Psoas muscle (tissue), 7 donors: ENCODE measurements at regions not wholly inside any gene's neighbourhood (a gene's known extent, or its start where the extent isn't known, plus 50 kb on each side); places are given as distances from the start of the nearest gene placed in this dataset.

Experiments
- ATAC-seq, 4 donors: fragments of 200-7000 bp; cut with Tn5 transposase; one replicate each; pipeline ENCODE4 v1.9.1; 2020; ENCODE audit warnings: moderate library complexity in 3 of 4, mild to moderate bottlenecking in 2 of 4
- DNase-seq, 2 donors: peaks; one replicate each; pipeline ENCODE4 v3.0.0-alpha.2; 2020
- H3K27ac ChIP-seq: fragments of 200-600 bp; one replicate; pipeline ENCODE4 v1.8.0; 2022
- H3K27me3 ChIP-seq, 3 donors: fragments of 200-600 bp in 1 of 3; one replicate each; pipeline versions ENCODE4 v1.6.1 to v1.8.0; 2013 to 2022; ENCODE audit warnings: low read length in 2 of 3, mild to moderate bottlenecking in 2 of 3, moderate library complexity in 1 of 3; ENCODE audit not compliant: insufficient read depth in 3 of 3
- H3K36me3 ChIP-seq, 2 donors: fragments of 200-600 bp in 1 of 2; one replicate each; pipeline versions ENCODE4 v1.6.1 to v1.8.0; 2013 to 2022; ENCODE audit warnings: low read depth in 1 of 2, mild to moderate bottlenecking in 1 of 2, moderate library complexity in 1 of 2; ENCODE audit not compliant: insufficient read depth in 1 of 2
- H3K4me1 ChIP-seq: fragments of 200-600 bp; one replicate; pipeline ENCODE4 v1.8.0; 2022
- H3K4me3 ChIP-seq: fragments of 200-600 bp; one replicate; pipeline ENCODE4 v1.8.0; 2022; ENCODE audit warnings: mild to moderate bottlenecking
- H3K9me3 ChIP-seq: fragments of 200-600 bp; one replicate; pipeline ENCODE4 v1.8.0; 2022
- CTCF ChIP-seq: fragments of 200-600 bp; IDR thresholded peaks from one replicate; pipeline ENCODE4 v1.8.0; 2022; ENCODE audit warnings: antibody characterized with exemption
- WGBS, 3 donors: extraction: QIAGEN DNeasy Blood & Tissue Kit; methylation state at CpG; one replicate each; pipeline versions ENCODE4 v1.1.6 to v1.1.7; 2013; 5-methylcytosine and 5-hydroxymethylcytosine counted together
- intact Hi-C, 2 donors: fragments of 100-400 bp; cut with DNase I; formaldehyde crosslinking; loops; one replicate each; pipeline versions ENCODE4 v1.11.0 to v1.14.2; 2022
- donor health status: healthy with polysubstance abuse.
- donor health status: DM: no; HTN: no; CAD: no; lungs with moderate emphysema.
- donor health status: Bipolar disorder and iron deficiency.
- donor health status: healthy.
- donor health status: DM: yes; HTN: yes; CAD: no.
- donor health status: DM: no; HTN: no; CAD: no.
- donor health status: DM: yes; HTN: yes; CAD: no.

DNA sequence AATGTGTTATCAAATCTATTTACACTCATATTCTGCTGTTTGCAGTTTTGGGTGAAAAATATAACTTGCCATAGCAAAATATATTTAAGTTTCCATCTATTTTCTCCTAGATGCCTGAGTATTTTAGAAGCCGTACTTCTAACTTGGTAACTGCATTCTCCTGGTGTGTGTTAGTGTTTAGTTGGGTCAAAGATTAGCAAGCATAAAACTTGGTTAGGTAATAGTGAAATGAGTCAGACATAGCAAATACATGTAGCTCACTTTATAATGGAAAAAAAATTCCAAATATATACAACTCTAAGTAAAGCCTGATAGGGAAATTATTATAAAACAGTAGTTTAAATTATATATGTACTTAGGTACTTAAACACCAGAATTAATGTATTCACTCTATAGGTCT lies 640.7 kb upstream of the ST8SIA4 start:
- no peak overlapping the region for H3K4me3 ChIP-seq
- ATAC-seq (no peak), DNase-seq (no peak)
- no peak for TF ChIP-seq CTCF
- 90 to 98% (median 98%) methylated on average over 1 of the region's 1 CpG for WGBS, 3 donors
- H3K9me3 ChIP-seq, result no peaks in the 10 kb centered on the region
- no peaks in the 10 kb centered on the region for H3K27me3 ChIP-seq
- intact Hi-C loops, result no loop called here
- no peaks in the 10 kb centered on the region for H3K4me1 ChIP-seq
- H3K36me3 ChIP-seq, result no peaks in the 10 kb centered on the region
- H3K27ac ChIP-seq, result no peak overlapping the region

DNA sequence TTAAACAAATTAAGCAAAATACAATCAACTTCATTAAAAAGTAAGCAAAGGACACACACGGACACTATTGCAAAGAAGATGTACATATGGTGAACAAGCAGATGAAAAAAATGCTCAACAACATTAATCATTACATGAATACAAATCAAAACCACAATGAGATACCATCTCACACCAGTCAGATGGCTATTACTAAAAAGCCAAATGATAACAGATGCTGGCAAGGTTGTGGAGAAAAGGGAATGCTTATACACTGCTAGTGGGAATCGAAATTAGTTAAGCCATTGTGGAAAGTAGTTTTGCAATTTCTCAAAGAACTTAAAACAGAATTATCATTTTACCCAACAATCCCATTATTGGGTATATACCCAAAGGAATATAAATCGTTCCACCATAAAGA lies 636.2 kb upstream of the ST8SIA4 start:
- no peak overlapping the region for H3K27ac ChIP-seq
- DNase-seq (no peak), ATAC-seq (no peak)
- no peak for TF ChIP-seq CTCF
- H3K27me3 ChIP-seq, result no peaks in the 10 kb centered on the region
- intact Hi-C loops, result no loop called here
- H3K4me3 ChIP-seq, result no peak overlapping the region
- H3K9me3 ChIP-seq, result no peaks in the 10 kb centered on the region
- WGBS, 3 donors, result 73 to 77% (median 76%) methylated on average over 3 of the region's 3 CpGs
- no peaks in the 10 kb centered on the region for H3K4me1 ChIP-seq
- H3K36me3 ChIP-seq, result no peaks in the 10 kb centered on the region

GRCh38 chr5:101535626-101536025 lies 632.5 kb upstream of the ST8SIA4 start:
- 68 to 91% (median 73%) methylated on average over 1 of the region's 1 CpG for WGBS, 3 donors

DNA sequence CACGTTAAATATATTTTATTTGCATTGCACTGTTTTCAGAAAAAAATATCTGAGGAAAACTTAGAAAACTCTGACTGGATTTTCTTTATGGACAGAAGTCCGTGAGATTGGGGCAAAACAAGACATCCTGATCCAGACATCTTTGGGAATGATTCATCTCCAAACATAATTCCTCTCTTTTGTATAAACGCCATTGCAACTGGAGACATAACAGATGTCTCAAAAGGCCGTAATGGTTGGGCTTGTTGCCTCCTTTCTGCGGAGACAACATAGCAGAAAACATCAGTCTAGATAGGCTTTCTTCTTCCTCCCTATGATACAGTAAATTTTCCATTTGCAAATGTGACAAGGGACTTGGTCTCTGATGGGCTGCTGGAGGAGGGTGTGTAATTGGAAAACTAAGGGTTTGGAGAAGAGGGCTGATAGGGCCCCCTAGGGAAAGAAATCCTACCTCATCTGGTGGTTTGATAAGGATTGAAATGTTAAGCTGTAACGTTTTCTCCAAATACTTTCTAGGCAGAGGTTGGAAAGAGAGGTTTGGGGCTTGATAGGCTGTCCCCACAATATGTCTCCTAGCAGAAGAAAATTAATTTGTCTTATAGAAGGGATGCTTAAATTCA lies 631.5 kb upstream of the ST8SIA4 start:
- H3K4me1 ChIP-seq, result no peaks in the 10 kb centered on the region
- no peak overlapping the region for H3K27ac ChIP-seq
- no peaks in the 10 kb centered on the region for H3K27me3 ChIP-seq
- intact Hi-C loops, result no loop called here
- WGBS, 3 donors, result 56 to 59% (median 57%) methylated on average over 6 of the region's 6 CpGs
- no peaks in the 10 kb centered on the region for H3K9me3 ChIP-seq
- H3K4me3 ChIP-seq, result no peak overlapping the region
- DNase-seq (no peak), ATAC-seq (no peak)
- TF ChIP-seq CTCF, result no peak
- H3K36me3 ChIP-seq, result no peaks in the 10 kb centered on the region

More at GRCh38 chr5:101535626-101536025, 632.5 kb upstream of the ST8SIA4 start:
- H3K9me3 ChIP-seq, result no peaks in the 10 kb centered on the region
- DNase-seq, result no peak
- no peaks in the 10 kb centered on the region for H3K36me3 ChIP-seq
- no peak overlapping the region for H3K4me3 ChIP-seq
- no peaks in the 10 kb centered on the region for H3K27me3 ChIP-seq
- intact Hi-C loops, result no loop called here
- no peak for ATAC-seq
- TF ChIP-seq CTCF, result no peak
- no peak overlapping the region for H3K27ac ChIP-seq
- H3K4me1 ChIP-seq, result no peaks in the 10 kb centered on the region

DNA sequence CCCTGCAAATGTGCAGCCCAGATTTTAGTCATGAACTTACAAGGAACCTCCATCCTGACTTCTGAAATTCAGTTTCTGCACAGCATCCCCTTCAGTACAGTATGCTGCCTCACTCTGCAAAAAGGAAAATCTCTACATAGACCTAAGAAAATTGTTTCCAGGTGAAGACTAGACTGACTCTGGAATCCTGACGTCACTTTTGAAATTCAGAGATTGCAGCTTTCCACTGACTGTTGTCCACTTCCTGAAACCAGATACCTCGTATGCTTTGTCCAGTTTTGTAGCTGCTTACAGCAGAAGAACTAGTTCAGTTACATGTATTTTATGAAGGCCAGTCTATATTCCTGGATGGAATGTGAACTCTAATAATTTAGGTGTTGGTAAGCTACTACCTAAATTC lies 629.3 kb upstream of the ST8SIA4 start:
- no peak for TF ChIP-seq CTCF
- DNase-seq (no peak), ATAC-seq (no peak)
- no peaks in the 10 kb centered on the region for H3K4me1 ChIP-seq
- H3K4me3 ChIP-seq, result no peak overlapping the region
- 26 to 40% (median 32%) methylated on average over 2 of the region's 2 CpGs for WGBS, 3 donors
- intact Hi-C loops, result no loop called here
- H3K27me3 ChIP-seq, result no peaks in the 10 kb centered on the region
- H3K27ac ChIP-seq, result no peak overlapping the region
- H3K36me3 ChIP-seq, result no peaks in the 10 kb centered on the region
- no peaks in the 10 kb centered on the region for H3K9me3 ChIP-seq
